ENCODE measurements at regions not wholly inside any gene's neighbourhood (a gene's known extent, or its start where the extent isn't known, plus 50 kb on each side); places are given as distances from the start of the nearest gene placed in this dataset.
"Not testable (repeated sequence)": the region's sequence is repeated elsewhere in the genome, so short reads cannot be mapped to it uniquely, and the experiment has no call there.

GRCh38 chrX:140132937-140133336 lies 167.6 kb upstream of the CXorf66 start:
- DNase-seq (ENCODE audit: low spot score), result no peak
- TF ChIP-seq CTCF (IDR thresholded peaks at IDR 0.05; ENCODE audit: borderline replicate concordance, control extremely low read depth, extremely low read depth, insufficient read depth, missing control alignments), result no peak
- in situ Hi-C loops (cut with MboI; ENCODE audit: low sequenced_read_pairs, unreplicated experiment), result no loop called here

GRCh38 chrX:140123446-140123845 lies 158.1 kb upstream of the CXorf66 start:
- DNase-seq (ENCODE audit: low spot score), result no peak
- in situ Hi-C loops (cut with MboI; ENCODE audit: low sequenced_read_pairs, unreplicated experiment), result no loop called here
- TF ChIP-seq CTCF (IDR thresholded peaks at IDR 0.05; ENCODE audit: borderline replicate concordance, control extremely low read depth, extremely low read depth, insufficient read depth, missing control alignments), result no peak

- DNase-seq (ENCODE audit: low spot score); in situ Hi-C loops (cut with MboI; ENCODE audit: low sequenced_read_pairs, unreplicated experiment): not testable (repeated sequence)
Observed at GRCh38 chrX:140114059-140114458, 148.7 kb upstream of the CXorf66 start.

- no peak for TF ChIP-seq CTCF (IDR thresholded peaks at IDR 0.05; ENCODE audit: borderline replicate concordance, control extremely low read depth, extremely low read depth, insufficient read depth, missing control alignments)
- DNase-seq (ENCODE audit: low spot score), result no peak
- in situ Hi-C loops (cut with MboI; ENCODE audit: low sequenced_read_pairs, unreplicated experiment), result no loop called here
Observed at GRCh38 chrX:140110081-140110650, 144.8 kb upstream of the CXorf66 start.

GRCh38 chrX:140104760-140105159 lies 139.4 kb upstream of the CXorf66 start:
- DNase-seq (ENCODE audit: low spot score), result no peak
- TF ChIP-seq CTCF (IDR thresholded peaks at IDR 0.05; ENCODE audit: borderline replicate concordance, control extremely low read depth, extremely low read depth, insufficient read depth, missing control alignments), result no peak
- in situ Hi-C loops (cut with MboI; ENCODE audit: low sequenced_read_pairs, unreplicated experiment), result no loop called here

- TF ChIP-seq CTCF (IDR thresholded peaks at IDR 0.05; ENCODE audit: borderline replicate concordance, control extremely low read depth, extremely low read depth, insufficient read depth, missing control alignments), result no peak
- in situ Hi-C loops (cut with MboI; ENCODE audit: low sequenced_read_pairs, unreplicated experiment), result no loop called here
- no peak for DNase-seq (ENCODE audit: low spot score)
Observed at GRCh38 chrX:140099221-140099620, 133.9 kb upstream of the CXorf66 start.

GRCh38 chrX:140092121-140092520 lies 126.8 kb upstream of the CXorf66 start:
- no peak for TF ChIP-seq CTCF (IDR thresholded peaks at IDR 0.05; ENCODE audit: borderline replicate concordance, control extremely low read depth, extremely low read depth, insufficient read depth, missing control alignments)
- DNase-seq (ENCODE audit: low spot score), result no peak
- in situ Hi-C loops (cut with MboI; ENCODE audit: low sequenced_read_pairs, unreplicated experiment), result no loop called here
